Activated naive CD8-positive, alpha-beta T cell treated with anti-CD3 and anti-CD28 coated beads, Interleukin-2, amount 50 U/mL, for 24 hours (primary cell): ENCODE measurements at regions not wholly inside any gene's neighbourhood (a gene's known extent, or its start where the extent isn't known, plus 50 kb on each side); places are given as distances from the start of the nearest gene placed in this dataset.
"Not testable (repeated sequence)": the region's sequence is repeated elsewhere in the genome, so short reads cannot be mapped to it uniquely, and the experiment has no call there.

Experiments
- ATAC-seq: fragments of 150-1000 bp; cut with Tn5 transposase; one replicate; pipeline ENCODE4 v1.10.0; 2021
- DNase-seq: peaks from one replicate; pipeline ENCODE4 v3.0.0; 2021
- H3K27ac Mint-ChIP-seq: one replicate; pipeline ENCODE4 v1.8.0; 2021; ENCODE audit warnings: mild to moderate bottlenecking, mixed read lengths
- H3K27me3 Mint-ChIP-seq: one replicate; pipeline ENCODE4 v1.8.0; 2021; ENCODE audit warnings: mixed read lengths
- H3K36me3 Mint-ChIP-seq: one replicate; pipeline ENCODE4 v1.8.0; 2021; ENCODE audit warnings: low read depth, mixed read lengths
- H3K4me1 Mint-ChIP-seq: one replicate; pipeline ENCODE4 v1.8.0; 2021; ENCODE audit warnings: mixed read lengths
- H3K4me3 Mint-ChIP-seq: one replicate; pipeline ENCODE4 v1.8.0; 2021; ENCODE audit warnings: mild to moderate bottlenecking, moderate library complexity, mixed read lengths
- H3K9me3 Mint-ChIP-seq: one replicate; pipeline ENCODE4 v1.8.0; 2021; ENCODE audit warnings: mixed read lengths

GRCh38 chr22:48819232-48819631 lies 1008.4 kb downstream of the BRD1 start:
- DNase-seq: no peak
- no peaks in the 10 kb centered on the region for H3K36me3 Mint-ChIP-seq
- H3K4me1 Mint-ChIP-seq: no peaks in the 10 kb centered on the region
- peaks cover 7% of the 10 kb centered on the region for H3K27me3 Mint-ChIP-seq
- H3K9me3 Mint-ChIP-seq: no peaks in the 10 kb centered on the region
- no peak overlapping the region for H3K4me3 Mint-ChIP-seq
- no peak for ATAC-seq
- no peak overlapping the region for H3K27ac Mint-ChIP-seq

GRCh38 chr22:48817491-48817890 lies 1010.2 kb downstream of the BRD1 start:
- H3K36me3 Mint-ChIP-seq, H3K27ac Mint-ChIP-seq, H3K4me3 Mint-ChIP-seq, DNase-seq, ATAC-seq, H3K9me3 Mint-ChIP-seq, H3K4me1 Mint-ChIP-seq, H3K27me3 Mint-ChIP-seq: not testable (repeated sequence)

GRCh38 chr22:48811885-48812284 lies 1015.8 kb downstream of the BRD1 start:
- DNase-seq (no peak), ATAC-seq (no peak)
- no peaks in the 10 kb centered on the region for H3K36me3 Mint-ChIP-seq
- no peaks in the 10 kb centered on the region for H3K9me3 Mint-ChIP-seq
- H3K27ac Mint-ChIP-seq: no peak overlapping the region
- peaks cover 8% of the 10 kb centered on the region for H3K27me3 Mint-ChIP-seq
- H3K4me1 Mint-ChIP-seq: no peaks in the 10 kb centered on the region
- no peak overlapping the region for H3K4me3 Mint-ChIP-seq

GRCh38 chr22:48808038-48808960 lies 1019.4 kb downstream of the BRD1 start:
- H3K9me3 Mint-ChIP-seq: no peaks in the 10 kb centered on the region
- no peaks in the 10 kb centered on the region for H3K36me3 Mint-ChIP-seq
- peaks cover 1% of the 10 kb centered on the region for H3K27me3 Mint-ChIP-seq
- no peak for ATAC-seq
- H3K27ac Mint-ChIP-seq: no peak overlapping the region
- no peak overlapping the region for H3K4me3 Mint-ChIP-seq
- DNase-seq: no peak
- H3K4me1 Mint-ChIP-seq: no peaks in the 10 kb centered on the region

- Mint-ChIP-seq H3K4me1 (no peaks in the 10 kb centered on the region), H3K27me3 (peaks cover 1% of the 10 kb centered on the region), H3K27ac (no peak overlapping the region), H3K36me3 (no peaks in the 10 kb centered on the region), H3K9me3 (no peaks in the 10 kb centered on the region), H3K4me3 (no peak overlapping the region)
- ATAC-seq (no peak), DNase-seq (no peak)
Observed at GRCh38 chr22:48807155-48807554, 1020.5 kb downstream of the BRD1 start.

- no peak for ATAC-seq
- H3K27ac Mint-ChIP-seq: no peak overlapping the region
Observed at GRCh38 chr22:48806227-48806781, 1021.4 kb downstream of the BRD1 start.

GRCh38 chr22:48805516-48805915 lies 1022.2 kb downstream of the BRD1 start:
- Mint-ChIP-seq H3K4me1 (no peaks in the 10 kb centered on the region), H3K27me3 (no peaks in the 10 kb centered on the region), H3K9me3 (no peaks in the 10 kb centered on the region), H3K4me3 (no peak overlapping the region), H3K27ac (no peak overlapping the region), H3K36me3 (no peaks in the 10 kb centered on the region)
- ATAC-seq (no peak), DNase-seq (no peak)

More at GRCh38 chr22:48806227-48806781, 1021.4 kb downstream of the BRD1 start:
- H3K4me3 Mint-ChIP-seq: no peak overlapping the region
- no peak for DNase-seq
- no peaks in the 10 kb centered on the region for H3K4me1 Mint-ChIP-seq
- H3K36me3 Mint-ChIP-seq: no peaks in the 10 kb centered on the region
- H3K27me3 Mint-ChIP-seq: peaks cover 1% of the 10 kb centered on the region
- H3K9me3 Mint-ChIP-seq: no peaks in the 10 kb centered on the region

GRCh38 chr22:48804811-48805301 lies 1022.8 kb downstream of the BRD1 start:
- ATAC-seq (no peak), DNase-seq (no peak)
- no peaks in the 10 kb centered on the region for H3K36me3 Mint-ChIP-seq
- no peaks in the 10 kb centered on the region for H3K9me3 Mint-ChIP-seq
- no peaks in the 10 kb centered on the region for H3K27me3 Mint-ChIP-seq
- no peaks in the 10 kb centered on the region for H3K4me1 Mint-ChIP-seq
- H3K27ac Mint-ChIP-seq: no peak overlapping the region
- no peak overlapping the region for H3K4me3 Mint-ChIP-seq

- no peaks in the 10 kb centered on the region for H3K4me1 Mint-ChIP-seq
- no peaks in the 10 kb centered on the region for H3K36me3 Mint-ChIP-seq
- H3K27me3 Mint-ChIP-seq: no peaks in the 10 kb centered on the region
- H3K27ac Mint-ChIP-seq: no peak overlapping the region
- ATAC-seq: no peak
- H3K9me3 Mint-ChIP-seq: no peaks in the 10 kb centered on the region
- no peak for DNase-seq
- H3K4me3 Mint-ChIP-seq: no peak overlapping the region
Observed at GRCh38 chr22:48803948-48804810, 1023.5 kb downstream of the BRD1 start.

GRCh38 chr22:48803171-48803947 lies 1024.3 kb downstream of the BRD1 start:
- H3K4me3 Mint-ChIP-seq: no peak overlapping the region
- H3K27ac Mint-ChIP-seq: no peak overlapping the region
- no peaks in the 10 kb centered on the region for H3K27me3 Mint-ChIP-seq
- DNase-seq (no peak), ATAC-seq (no peak)
- H3K4me1 Mint-ChIP-seq: no peaks in the 10 kb centered on the region
- H3K9me3 Mint-ChIP-seq: no peaks in the 10 kb centered on the region
- H3K36me3 Mint-ChIP-seq: no peaks in the 10 kb centered on the region

- Mint-ChIP-seq H3K4me1 (no peaks in the 10 kb centered on the region), H3K36me3 (no peaks in the 10 kb centered on the region), H3K27me3 (no peaks in the 10 kb centered on the region), H3K4me3 (no peak overlapping the region), H3K27ac (no peak overlapping the region), H3K9me3 (no peaks in the 10 kb centered on the region)
- no peak for DNase-seq
- ATAC-seq: no peak
Observed at GRCh38 chr22:48802576-48802975, 1025.1 kb downstream of the BRD1 start.

- DNase-seq: no peak
- ATAC-seq: no peak
- H3K27me3 Mint-ChIP-seq: no peaks in the 10 kb centered on the region
- H3K36me3 Mint-ChIP-seq: no peaks in the 10 kb centered on the region
- H3K27ac Mint-ChIP-seq: no peak overlapping the region
- H3K4me1 Mint-ChIP-seq: no peaks in the 10 kb centered on the region
- H3K9me3 Mint-ChIP-seq: no peaks in the 10 kb centered on the region
- no peak overlapping the region for H3K4me3 Mint-ChIP-seq
Observed at GRCh38 chr22:48800886-48801607, 1026.6 kb downstream of the BRD1 start.

GRCh38 chr22:48800036-48800885 lies 1027.4 kb downstream of the BRD1 start:
- no peak for ATAC-seq
- no peaks in the 10 kb centered on the region for H3K36me3 Mint-ChIP-seq
- H3K27me3 Mint-ChIP-seq: no peaks in the 10 kb centered on the region
- H3K9me3 Mint-ChIP-seq: no peaks in the 10 kb centered on the region
- no peaks in the 10 kb centered on the region for H3K4me1 Mint-ChIP-seq
- H3K4me3 Mint-ChIP-seq: no peak overlapping the region
- DNase-seq: no peak
- no peak overlapping the region for H3K27ac Mint-ChIP-seq
